ENCODE measurements at regions not wholly inside any gene's neighbourhood (a gene's known extent, or its start where the extent isn't known, plus 50 kb on each side); places are given as distances from the start of the nearest gene placed in this dataset.

DNA sequence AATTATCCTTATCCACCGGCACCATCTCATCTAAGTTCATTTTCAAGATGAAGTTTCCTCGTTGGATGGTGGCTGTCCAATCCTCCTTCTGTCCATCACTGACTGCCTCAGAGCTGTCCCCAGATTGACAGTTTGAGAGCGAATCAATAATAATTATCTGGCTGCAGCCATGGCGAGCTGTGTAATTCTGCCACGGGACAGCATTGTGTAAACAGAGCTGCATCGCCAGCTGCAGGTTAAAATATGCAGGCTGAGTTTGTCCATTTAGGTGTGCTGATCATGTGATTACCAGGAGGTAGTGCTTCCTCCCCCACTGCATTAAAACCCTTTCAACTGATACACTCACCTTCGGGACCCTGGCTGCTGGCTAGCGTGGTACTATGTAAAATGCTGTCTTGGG lies 461.9 kb upstream of the ONECUT1 start:
- Histone ChIP-seq H3K4me3 (replicated peaks; ENCODE audit: low read depth, low read length) (no peak overlapping the region), H3K27me3 (replicated peaks; ENCODE audit: control insufficient read depth, insufficient read depth, low read length) (peaks cover 1% of the 10 kb centered on the region; the same call in 1 of the 2 replicates), H3K36me3 (ENCODE audit: control insufficient read depth, insufficient read depth, low read length) (no peaks in the 10 kb centered on the region)
- TF ChIP-seq, protein P1, sequence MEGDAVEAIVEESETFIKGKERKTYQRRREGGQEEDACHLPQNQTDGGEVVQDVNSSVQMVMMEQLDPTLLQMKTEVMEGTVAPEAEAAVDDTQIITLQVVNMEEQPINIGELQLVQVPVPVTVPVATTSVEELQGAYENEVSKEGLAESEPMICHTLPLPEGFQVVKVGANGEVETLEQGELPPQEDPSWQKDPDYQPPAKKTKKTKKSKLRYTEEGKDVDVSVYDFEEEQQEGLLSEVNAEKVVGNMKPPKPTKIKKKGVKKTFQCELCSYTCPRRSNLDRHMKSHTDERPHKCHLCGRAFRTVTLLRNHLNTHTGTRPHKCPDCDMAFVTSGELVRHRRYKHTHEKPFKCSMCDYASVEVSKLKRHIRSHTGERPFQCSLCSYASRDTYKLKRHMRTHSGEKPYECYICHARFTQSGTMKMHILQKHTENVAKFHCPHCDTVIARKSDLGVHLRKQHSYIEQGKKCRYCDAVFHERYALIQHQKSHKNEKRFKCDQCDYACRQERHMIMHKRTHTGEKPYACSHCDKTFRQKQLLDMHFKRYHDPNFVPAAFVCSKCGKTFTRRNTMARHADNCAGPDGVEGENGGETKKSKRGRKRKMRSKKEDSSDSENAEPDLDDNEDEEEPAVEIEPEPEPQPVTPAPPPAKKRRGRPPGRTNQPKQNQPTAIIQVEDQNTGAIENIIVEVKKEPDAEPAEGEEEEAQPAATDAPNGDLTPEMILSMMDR (IDR thresholded peaks at IDR 0.05; ENCODE audit: insufficient read depth, low read length, poor library complexity, severe bottlenecking): no peak
- DNase-seq (ENCODE audit: extremely low read depth, insufficient read length): no peak

DNA sequence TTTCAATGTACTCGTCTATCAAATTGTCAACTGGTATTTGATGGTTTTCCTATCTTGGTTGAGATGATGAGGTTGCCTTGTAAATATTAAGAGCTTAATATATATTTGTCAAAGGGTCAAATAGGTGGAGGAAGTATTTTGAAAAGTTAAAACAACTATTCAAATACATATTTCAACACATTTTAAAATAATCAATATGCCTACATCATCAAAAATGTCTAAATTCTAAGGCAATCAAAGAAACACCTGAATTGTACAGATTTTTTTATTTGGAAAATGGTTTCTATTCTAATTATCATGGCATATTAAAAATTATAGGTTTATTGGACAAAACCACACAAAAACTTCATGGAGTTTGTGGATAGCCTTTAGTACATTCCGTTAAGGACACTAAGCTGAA lies 461.4 kb upstream of the ONECUT1 start:
- Histone ChIP-seq H3K27me3 (replicated peaks; ENCODE audit: control insufficient read depth, insufficient read depth, low read length) (peaks cover 1% of the 10 kb centered on the region; the same call in 1 of the 2 replicates), H3K4me3 (replicated peaks; ENCODE audit: low read depth, low read length) (no peak overlapping the region), H3K36me3 (ENCODE audit: control insufficient read depth, insufficient read depth, low read length) (no peaks in the 10 kb centered on the region)
- TF ChIP-seq, protein P1 (IDR thresholded peaks at IDR 0.05; ENCODE audit: insufficient read depth, low read length, poor library complexity, severe bottlenecking): no peak
- no peak for DNase-seq (ENCODE audit: extremely low read depth, insufficient read length)

DNA sequence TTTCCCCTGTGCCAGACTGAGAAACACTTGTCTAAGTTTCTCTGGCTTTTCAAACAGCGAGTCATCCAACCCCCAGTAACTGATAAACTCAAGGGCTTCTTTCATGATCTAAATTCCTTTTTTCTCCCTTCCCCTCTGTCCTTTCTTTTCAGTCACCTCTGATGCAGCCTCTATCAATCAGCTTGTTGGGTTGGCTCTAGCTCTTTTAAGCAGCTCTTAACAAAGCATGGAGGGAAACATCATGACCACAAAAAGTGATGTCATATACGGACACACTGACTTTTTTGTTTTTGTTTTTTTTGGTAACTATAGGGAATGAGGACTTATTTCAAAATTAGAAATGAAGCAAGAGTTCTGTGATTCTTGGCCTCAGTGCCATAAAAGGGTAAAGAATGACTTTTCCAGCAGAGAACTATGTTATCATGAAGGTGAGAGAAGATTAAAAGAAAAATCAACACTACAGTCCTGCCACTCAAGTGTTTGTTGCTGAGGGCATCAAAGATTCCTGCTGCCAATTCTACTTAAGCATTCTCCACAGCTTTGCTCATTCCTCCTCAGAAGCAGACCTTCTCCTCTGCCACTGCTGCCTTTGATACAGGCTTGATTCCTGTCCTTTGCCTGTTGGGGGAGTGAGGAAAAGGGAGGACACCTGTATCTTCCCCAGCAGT lies 457.0 kb upstream of the ONECUT1 start:
- TF ChIP-seq, protein P1 (IDR thresholded peaks at IDR 0.05; ENCODE audit: insufficient read depth, low read length, poor library complexity, severe bottlenecking): no peak
- H3K36me3 ChIP-seq (ENCODE audit: control insufficient read depth, insufficient read depth, low read length): no peaks in the 10 kb centered on the region
- DNase-seq (ENCODE audit: extremely low read depth, insufficient read length): no peak
- peaks cover 1% of the 10 kb centered on the region; the same call in 1 of the 2 replicates for H3K27me3 ChIP-seq (replicated peaks; ENCODE audit: control insufficient read depth, insufficient read depth, low read length)
- no peak overlapping the region for H3K4me3 ChIP-seq (replicated peaks; ENCODE audit: low read depth, low read length)

DNA sequence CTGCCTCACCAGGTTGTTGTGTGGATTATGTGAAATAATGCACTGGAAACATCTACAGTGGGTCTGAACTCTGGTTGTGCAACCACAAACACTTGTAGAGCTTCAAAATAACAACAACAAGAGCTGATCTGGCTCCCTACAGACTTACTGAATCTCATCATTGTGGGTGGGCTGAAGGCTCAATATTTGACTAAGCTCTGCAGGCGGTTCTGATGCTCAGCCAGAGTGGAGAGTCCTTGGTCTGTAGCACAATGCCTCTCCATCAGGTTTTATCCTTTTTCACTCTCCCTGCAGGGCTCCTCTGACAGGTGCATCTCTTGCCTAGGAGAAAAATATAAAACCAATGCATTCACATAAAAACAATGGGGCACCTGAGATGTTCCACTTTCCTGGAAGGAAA lies 456.3 kb upstream of the ONECUT1 start:
- no peak overlapping the region for H3K4me3 ChIP-seq (replicated peaks; ENCODE audit: low read depth, low read length)
- H3K27me3 ChIP-seq (replicated peaks; ENCODE audit: control insufficient read depth, insufficient read depth, low read length): peaks cover 1% of the 10 kb centered on the region; the same call in 1 of the 2 replicates
- DNase-seq (ENCODE audit: extremely low read depth, insufficient read length): no peak
- TF ChIP-seq, protein P1 (IDR thresholded peaks at IDR 0.05; ENCODE audit: insufficient read depth, low read length, poor library complexity, severe bottlenecking): no peak
- H3K36me3 ChIP-seq (ENCODE audit: control insufficient read depth, insufficient read depth, low read length): no peaks in the 10 kb centered on the region

DNA sequence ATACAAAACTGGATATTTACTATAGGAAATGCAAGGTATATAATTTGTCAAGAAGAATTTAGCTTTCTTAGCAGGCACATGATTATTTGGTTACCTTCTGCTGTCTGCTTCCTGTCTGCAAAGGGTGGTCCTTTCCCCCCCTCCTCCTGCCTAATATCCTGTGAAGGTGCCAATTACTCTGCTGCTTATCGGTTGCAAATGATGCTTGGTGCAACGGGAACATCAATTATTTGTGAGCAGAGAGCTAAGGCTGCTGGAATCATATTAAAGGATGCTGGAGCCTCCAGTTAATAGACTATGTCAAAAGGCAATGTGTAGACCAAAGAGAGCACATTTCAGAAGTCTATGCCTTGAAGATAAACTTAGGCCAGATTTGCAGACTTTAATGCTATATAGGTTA lies 443.7 kb upstream of the ONECUT1 start:
- TF ChIP-seq, protein P1 (IDR thresholded peaks at IDR 0.05; ENCODE audit: insufficient read depth, low read length, poor library complexity, severe bottlenecking): no peak
- H3K4me3 ChIP-seq (replicated peaks; ENCODE audit: low read depth, low read length): no peak overlapping the region
- no peak for DNase-seq (ENCODE audit: extremely low read depth, insufficient read length)
- H3K27me3 ChIP-seq (replicated peaks; ENCODE audit: control insufficient read depth, insufficient read depth, low read length): no peaks in the 10 kb centered on the region
- no peaks in the 10 kb centered on the region for H3K36me3 ChIP-seq (ENCODE audit: control insufficient read depth, insufficient read depth, low read length)

DNA sequence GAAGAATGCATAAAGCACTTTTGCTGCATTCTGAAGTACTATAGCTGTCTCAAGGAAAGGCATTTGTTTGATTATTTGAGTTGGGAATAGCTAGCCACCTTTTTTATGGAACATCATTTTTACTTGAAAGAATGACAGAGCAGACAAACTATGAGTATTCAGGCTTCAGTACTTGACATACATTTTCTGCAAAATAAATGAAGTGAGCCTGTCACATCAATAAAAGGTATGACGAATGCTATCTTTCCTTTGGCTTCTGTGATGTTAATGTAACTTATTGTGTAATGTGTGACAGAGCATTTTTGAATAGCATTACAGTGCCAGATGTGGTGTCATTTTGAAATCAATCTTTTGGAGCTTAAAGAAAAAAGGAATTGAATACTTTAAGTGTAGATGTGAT lies 440.3 kb upstream of the ONECUT1 start:
- no peaks in the 10 kb centered on the region for H3K36me3 ChIP-seq (ENCODE audit: control insufficient read depth, insufficient read depth, low read length)
- TF ChIP-seq, protein P1 (IDR thresholded peaks at IDR 0.05; ENCODE audit: insufficient read depth, low read length, poor library complexity, severe bottlenecking): no peak
- H3K27me3 ChIP-seq (replicated peaks; ENCODE audit: control insufficient read depth, insufficient read depth, low read length): no peaks in the 10 kb centered on the region
- no peak overlapping the region for H3K4me3 ChIP-seq (replicated peaks; ENCODE audit: low read depth, low read length)
- no peak for DNase-seq (ENCODE audit: extremely low read depth, insufficient read length)
